ENCODE measurements at regions not wholly inside any gene's neighbourhood (a gene's known extent, or its start where the extent isn't known, plus 50 kb on each side); places are given as distances from the start of the nearest gene placed in this dataset.
"Not testable (repeated sequence)": the region's sequence is repeated elsewhere in the genome, so short reads cannot be mapped to it uniquely, and the experiment has no call there.

DNA sequence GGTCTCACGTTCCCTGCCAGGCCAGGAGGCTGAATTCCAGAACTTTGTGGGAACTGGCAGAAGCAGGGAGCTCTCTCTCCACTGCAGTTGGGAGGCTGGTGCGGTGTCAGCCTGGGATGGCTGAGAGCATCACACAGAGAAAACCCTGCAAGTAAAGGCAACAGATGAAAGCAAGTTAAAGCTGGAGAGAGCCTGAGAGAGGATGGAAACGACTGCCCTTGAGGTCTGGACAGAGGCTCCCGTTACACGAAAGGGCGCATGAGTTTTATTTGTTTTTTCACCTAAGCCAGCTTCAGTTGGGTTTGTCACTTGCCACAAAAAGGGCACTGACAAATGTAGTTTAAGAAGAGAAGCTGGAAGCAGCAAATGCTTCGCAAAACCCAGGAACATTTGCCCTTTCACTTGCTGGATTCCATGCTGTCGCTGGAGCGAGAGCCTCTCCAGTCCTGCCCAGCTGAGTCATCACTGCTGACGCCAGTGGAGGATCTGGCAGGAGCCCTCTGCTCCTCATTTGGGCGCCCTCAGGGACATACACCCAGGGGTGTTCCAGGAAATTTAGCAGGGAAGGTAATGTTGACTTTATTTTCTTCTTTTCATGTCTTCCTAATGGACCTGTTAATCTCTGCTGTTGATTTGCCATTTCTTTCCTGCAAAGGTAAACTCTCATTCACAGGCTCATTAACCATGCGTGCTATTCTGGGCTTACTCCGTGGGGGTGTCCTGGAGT, 308.8 kb upstream of the SFSWAP start:
- DNase-seq: peak; percentile 21

DNA sequence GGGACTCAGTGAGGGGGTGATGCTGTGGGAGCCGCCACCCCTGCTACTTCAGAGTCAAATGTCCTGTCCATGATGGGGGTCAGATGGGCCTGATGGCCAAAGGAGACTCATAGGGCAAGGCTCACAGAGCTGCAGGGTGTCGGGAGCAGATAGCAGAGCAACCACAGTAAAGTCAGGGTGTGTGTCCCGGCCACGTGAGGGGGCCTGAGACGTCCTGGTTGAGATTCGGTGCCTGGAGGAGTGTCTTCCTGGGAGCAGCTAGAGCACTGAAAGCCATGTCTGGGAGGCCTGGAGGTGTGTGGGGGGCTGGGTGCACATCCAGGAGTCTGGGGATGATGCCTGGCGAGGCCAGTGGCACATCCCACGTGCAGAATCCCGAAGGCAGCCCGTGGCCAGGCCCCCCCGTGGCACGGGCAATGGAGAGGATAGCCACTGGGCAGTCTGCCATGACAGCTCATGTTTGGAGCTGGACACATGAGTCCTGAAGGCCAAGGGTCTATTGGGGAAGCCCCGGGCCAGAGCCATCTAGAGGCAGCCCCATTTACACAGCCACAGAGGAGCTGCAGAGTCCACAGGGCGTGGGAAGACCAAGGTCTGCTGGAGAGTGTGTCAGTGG, 308.0 kb upstream of the SFSWAP start:
- no peak for DNase-seq

DNA sequence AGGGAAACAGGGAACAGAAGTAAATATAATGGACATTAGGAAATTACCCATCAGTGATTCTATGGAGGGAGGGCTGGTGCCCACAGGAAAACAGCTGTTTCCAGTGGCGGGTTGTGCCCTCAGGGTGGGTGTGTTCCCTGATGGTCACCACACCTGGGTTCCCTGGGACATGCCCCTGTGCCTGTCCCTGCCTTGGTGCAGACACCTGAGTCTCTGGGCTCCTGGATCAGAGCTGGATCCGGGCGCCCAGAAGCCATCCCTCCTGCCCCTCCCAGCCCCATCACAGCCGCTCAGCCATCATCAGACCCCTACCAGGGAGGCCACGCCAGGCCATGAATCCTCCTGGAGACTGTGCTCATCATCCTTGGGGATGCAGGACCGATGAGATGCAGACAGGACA, 307.2 kb upstream of the SFSWAP start:
- DNase-seq: no peak

DNA sequence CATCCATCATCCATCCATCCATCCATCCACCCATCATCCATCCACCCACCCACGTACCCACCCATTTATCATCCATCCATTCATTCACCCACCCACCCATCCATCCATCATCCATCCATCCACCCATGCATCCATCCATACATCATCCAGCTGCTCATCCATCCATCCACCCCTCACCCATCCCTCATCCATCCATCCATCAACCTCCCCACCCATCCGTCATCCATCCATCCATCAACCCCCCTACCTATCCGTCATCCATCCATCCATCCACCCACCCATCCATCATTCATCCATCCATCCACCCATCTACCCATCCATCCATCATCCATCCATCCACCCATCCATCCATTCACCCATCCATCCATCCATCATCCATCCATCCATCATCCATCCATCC, 306.2 kb upstream of the SFSWAP start:
- DNase-seq: no peak

DNA sequence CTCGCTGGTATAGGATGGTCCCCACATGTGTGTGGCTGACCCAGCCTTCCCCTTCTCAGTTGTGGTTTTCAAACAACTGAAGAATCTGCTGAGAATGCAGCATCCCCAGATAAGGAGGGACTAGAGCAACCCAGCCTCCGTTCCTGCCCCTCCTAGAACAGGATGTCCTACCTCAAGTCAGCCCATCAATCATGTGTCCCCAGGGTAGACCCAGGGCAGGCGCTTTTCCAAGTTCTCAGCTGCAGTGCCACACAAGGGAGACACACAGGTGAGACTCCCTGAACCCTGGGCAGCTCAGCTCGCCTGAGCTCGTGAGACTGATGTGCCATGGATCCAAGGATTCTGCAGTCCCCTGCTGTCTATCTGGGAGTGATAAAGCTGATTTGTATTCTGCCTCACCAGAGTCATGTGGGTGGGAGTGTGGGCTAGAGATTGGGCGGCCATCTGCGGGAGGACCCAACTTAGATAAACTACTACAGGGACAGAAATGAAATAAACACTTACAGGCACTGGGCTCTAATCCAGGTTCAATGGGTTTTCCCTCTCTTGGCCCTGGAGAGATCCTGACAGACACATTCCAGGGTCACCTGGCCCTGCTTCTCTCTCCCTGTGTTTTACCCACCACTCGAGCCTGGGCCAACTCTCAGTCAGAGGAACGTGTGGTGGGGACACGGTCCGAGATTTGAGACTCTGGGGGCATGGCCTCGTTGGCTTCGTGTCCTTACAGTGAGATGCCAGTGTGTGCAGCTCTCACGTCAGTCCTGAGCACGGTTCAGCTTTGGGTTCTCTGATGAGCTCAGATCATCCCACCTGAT, 303.5 kb upstream of the SFSWAP start:
- no peak for DNase-seq

DNA sequence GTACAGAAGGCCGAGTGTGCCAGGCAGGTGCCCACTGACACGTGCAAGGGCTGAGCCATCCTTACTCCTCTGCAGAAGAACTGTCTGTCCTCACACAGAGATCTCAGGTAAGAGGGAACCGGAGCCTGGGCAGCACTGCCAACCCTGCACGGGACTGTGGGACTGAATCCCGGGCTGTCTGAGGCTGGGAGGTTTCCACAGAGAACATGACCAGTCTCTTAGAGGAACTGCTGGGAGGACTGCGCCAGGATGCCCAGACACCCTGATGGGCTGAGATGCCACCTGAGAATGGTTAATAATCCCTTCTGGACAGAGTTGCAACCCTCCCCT, 302.9 kb upstream of the SFSWAP start:
- DNase-seq: no peak

DNA sequence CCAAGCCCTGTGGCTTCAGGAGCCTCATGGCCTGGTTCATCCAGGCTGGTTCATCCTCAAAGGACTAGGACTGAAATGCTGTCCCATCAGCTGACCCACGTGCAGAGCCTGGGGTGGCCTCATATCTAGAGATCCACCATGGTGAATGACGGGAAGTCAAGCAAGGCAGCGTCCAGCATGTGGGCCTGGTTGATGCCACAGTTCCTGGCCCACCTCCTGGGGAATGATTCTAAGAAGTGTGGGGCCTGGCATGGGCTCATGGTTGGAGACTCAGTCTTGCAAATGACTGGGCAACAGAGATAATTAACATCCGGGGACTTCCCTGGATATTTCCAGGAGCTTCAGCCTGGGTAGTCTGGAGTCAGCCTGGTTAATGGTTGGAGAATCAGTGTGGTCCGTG, 302.4 kb upstream of the SFSWAP start:
- DNase-seq: no peak

DNA sequence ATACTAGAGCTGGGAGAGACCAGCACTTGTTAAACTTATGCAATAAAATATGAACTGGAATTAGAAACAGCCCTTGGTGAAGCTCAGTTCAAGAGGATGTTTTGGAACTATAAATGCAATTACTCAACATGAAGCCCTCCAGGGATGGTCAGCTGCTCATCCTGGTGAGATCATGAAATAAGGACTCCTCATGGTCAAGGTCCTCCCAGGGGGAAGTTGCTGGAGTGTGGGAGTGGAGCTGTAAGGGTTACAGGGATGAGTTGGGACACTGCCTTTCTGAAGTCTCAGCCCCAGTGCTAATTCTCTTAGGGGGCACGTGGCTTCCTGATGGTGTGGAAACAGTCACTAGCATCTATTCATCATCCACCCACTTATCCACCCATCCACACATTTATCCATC, 301.7 kb upstream of the SFSWAP start:
- DNase-seq: no peak

DNA sequence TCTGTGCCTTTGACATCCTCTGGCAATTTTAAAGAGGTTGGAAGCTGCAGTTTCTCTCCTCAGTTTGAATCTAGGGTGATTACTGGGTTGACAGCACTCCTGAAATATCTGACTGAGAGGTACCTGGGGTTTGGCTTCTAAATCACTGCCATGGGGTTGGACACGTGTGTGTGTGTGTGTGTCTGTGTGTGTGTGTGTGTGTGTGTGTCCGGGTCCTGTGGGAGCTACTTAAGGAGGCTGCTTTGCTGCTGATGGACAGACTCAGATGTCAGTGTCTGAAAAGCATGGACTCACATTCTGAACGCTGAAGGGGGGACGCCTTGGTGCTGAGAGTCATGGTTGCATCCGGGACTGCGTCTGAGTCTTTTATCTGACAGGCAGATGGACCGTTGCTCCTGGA, 299.1 kb upstream of the SFSWAP start:
- not testable (repeated sequence) for DNase-seq

DNA sequence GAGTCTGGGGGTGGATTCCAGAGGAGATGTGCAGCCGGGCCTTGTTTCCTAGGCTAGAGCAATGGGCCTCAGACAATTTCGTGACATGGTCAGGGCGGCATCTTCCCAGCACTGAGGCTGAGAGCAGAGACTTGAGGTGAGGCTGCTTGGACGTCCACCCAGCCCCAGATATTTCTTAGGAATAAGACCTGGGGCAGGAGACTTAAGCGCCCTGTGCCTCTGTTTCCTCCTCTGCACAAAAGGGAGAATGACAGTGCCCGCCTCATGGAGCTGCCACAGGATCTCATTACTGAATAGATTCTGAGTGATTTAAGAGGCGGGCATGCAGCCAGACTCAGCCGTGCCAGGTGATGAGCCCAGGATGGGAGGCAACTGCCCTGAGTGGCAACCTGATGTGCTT, 297.9 kb upstream of the SFSWAP start:
- DNase-seq: no peak

DNA sequence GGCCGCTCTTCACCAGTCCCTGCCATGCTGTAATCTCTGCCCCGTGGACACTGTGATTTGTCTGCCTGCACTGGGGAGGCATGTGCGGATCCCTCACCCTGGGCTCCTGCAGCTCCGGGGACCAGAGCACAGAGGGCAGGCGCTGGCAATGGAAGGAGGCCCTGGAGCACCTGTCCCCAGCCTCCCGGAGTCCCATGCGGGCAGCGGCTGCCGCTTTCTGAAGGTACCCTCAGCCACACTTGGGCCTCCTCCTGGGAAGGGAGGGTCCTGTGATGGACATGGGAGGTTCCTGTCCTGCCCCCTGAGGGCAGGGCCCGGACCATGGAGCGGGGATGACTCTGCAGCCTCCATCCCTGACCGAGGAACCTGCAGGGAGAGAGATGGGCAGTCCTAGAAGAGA, 297.4 kb upstream of the SFSWAP start:
- no peak for DNase-seq

DNA sequence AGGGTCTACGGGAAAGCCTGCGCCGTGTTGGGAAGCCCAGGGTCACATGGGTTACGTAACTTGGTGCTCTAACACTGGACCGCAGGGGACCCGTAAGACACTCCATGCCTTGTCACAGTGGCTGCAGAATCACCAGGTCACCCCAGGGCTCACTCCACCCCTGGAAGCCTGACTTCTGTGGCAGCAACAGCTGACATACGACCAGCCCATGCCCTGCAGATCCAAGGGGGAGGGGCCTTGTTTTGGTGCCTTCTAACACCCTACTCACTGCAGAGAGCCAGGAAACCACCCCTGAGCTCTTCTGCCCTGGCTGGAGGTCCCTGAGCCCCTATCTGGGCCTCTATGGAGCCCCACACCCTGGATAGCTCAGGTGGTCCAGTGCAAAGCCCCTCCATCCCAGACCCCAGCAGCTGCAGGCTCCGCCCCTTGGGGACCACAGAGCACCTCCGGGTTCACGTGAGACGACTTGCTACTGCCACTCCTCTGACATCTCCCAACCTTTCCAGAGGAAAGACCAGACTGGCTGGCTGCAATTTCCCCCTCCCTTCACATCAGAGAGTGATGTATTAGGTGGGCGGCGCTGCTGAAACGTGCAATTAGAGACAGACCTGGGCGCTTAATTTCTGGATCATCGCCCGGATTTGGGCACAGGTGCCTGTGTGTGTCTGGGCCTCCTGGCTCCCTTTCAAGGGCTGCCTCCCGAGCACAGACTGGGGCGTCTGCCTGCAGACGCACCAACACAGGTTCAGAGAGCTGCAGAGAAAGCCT, 296.6 kb upstream of the SFSWAP start:
- DNase-seq: not testable (repeated sequence)

DNA sequence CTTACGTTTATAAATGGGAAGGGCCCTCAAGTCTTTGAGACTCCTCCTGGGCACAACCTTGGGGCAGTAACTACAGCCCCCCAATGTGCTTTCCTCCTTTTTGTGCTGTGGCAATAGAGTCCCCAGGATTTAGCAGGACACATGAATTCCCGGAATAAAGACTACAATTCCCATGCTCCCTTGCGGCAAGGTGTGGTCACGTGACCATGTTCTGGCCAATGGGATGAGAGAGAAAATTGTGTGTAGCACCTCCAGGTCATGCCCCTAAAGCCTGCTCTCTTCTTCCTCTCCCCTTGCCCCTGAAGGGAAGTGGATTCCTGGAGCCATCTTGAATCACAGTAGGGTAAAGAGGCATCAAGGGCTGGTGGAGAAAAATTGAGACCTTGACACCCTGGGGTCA, 295.1 kb upstream of the SFSWAP start:
- no peak for DNase-seq

DNA sequence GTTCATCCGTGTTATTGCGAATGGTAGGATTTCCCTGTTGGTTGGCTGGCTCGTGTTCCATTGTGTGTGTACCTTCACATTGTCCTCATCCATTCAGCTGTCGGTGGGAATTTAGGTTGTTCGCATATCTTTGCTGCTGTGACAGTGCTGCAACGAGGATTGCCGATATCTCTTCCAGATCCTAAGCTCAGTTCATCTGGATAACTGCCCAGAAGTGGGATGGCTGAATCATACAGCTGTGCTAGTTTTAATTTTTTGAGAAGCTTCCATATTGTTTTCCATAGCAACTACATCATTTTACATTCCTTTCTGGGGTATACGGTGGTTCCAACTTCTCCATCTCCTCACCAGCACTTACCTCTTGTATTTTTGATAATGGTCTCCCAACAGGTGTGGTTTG, 292.8 kb upstream of the SFSWAP start:
- no peak for DNase-seq

DNA sequence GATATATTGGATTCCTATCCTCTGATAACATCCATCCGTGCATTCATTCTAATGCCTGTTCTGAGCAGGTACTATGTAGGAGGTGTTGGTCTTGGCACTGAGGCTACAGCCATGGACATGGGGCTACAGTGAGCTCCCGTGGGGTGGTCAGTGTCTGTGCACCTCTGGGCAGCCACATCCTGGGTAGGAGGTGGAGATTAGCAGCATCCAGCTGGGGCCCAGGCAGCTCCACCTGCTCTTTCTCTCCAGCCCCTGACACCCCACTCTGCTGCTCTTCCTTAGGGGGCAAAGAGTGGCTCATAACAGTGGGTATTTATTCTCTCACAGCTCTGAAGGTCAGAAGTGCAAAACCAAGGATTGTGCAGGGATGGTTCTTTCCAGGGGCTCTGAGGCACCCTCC, 292.0 kb upstream of the SFSWAP start:
- no peak for DNase-seq

DNA sequence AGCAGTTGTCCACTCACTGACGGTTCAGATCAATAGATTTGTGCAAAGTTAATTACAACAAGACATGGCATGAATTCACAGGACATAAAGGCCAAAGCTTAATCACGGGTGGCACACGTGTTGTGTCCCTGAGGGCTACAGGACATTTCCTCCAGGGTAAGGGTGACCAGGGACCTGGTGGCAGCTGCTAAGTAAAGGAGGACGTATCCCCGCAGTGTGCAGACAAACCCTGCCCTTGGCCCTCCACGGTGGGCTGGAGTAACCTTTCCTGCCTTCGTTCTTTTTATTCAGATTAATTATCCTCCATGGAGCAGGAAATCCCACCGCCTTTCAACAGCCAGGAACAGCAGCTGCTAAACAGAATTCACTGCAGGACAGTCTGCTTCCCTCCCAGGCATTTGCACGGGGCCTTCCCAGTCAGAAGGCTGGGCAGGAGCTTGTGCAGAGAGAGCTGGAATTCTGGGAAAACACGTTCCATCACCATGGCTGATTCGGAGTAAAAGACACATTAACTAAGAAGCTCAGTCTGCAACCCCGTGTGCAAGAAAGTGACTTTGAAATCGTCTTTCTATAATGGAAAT, 289.9 kb upstream of the SFSWAP start:
- DNase-seq: no peak

DNA sequence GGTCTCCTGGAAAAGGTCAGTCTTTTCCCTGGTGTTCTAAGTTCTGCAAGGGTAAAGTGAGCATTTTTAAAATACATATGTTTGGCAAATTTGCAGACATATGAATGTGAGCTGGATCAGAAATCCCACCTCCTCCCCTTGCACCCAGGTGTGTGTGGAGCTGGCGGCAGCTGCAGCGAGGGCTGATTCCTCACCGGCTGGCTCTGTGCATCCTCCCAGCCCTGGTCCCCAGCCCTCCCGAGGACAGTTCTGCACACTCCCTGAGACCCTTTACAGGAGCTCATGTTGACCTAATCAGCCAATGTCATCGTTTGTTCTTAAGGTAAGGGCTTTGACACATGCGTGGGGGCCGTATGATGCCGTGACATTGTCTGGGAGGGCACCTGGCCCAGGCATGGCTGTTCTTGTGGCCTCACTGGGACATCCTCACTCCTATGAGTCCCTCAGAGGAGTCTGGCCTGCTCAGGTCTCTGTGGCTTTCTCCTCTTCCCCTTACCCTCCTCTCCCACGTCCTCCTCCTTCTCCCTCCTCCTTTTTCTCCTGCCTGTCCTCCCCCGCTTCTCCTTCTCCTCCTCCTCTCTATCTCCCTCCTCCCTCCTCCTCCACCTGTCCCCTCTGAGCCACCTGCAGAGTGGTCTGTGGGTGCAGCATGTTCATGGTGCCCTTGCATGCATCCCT, 289.2 kb upstream of the SFSWAP start:
- DNase-seq: no peak

DNA sequence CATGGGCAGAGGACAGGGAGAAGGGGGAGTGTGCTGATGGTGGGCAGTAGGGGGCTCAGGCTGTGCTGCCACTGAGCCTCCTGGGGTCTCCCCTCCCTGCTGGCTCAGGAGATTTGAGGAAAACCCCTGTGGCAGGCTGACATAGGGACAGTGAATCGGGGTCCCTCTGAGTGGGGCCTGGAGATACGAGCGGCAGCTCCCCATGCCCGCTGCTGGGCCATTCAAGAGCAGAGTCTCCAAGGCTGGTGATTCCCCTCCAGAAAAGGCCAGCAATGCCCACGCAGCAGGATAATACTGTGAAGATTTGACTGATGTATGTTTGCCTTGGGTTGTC, 288.7 kb upstream of the SFSWAP start:
- DNase-seq: no peak

DNA sequence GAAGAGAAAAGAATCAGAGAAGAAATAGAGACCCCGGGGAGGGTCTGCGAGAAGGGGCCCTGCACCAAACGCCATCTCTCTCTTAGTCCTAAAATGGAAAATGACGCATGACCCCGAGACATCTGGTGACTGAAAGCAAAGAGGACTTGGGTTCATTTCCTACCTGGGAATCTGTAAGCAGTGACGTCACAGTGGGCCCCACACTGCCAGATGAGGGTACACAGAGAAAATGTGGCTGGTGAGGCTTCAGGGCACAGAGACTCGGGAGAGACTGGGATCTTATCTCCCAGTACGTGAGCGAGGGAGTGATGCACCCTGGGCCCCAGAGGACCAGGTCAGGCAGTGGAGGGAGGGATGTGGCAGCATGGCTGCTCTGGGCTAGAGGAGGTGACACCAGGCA, 288.1 kb upstream of the SFSWAP start:
- DNase-seq: no peak

DNA sequence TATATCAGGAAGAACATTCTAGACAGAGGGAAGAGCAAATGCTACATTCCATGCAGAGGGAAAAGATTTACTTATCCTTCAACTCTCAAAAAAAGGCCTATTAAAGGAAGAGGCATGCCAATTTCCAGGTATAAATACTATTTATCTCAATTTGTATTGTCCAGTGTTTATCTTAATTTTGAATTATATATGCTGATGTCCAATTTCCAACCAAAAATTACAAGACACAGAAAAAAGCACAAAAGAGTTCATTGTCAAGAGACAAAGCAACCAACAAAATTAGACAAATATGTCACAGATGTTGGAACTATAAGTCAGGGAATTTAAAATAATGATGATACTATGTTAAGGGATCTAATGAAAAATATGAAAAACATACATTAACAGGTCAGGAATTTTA, 286.6 kb upstream of the SFSWAP start:
- no peak for DNase-seq

DNA sequence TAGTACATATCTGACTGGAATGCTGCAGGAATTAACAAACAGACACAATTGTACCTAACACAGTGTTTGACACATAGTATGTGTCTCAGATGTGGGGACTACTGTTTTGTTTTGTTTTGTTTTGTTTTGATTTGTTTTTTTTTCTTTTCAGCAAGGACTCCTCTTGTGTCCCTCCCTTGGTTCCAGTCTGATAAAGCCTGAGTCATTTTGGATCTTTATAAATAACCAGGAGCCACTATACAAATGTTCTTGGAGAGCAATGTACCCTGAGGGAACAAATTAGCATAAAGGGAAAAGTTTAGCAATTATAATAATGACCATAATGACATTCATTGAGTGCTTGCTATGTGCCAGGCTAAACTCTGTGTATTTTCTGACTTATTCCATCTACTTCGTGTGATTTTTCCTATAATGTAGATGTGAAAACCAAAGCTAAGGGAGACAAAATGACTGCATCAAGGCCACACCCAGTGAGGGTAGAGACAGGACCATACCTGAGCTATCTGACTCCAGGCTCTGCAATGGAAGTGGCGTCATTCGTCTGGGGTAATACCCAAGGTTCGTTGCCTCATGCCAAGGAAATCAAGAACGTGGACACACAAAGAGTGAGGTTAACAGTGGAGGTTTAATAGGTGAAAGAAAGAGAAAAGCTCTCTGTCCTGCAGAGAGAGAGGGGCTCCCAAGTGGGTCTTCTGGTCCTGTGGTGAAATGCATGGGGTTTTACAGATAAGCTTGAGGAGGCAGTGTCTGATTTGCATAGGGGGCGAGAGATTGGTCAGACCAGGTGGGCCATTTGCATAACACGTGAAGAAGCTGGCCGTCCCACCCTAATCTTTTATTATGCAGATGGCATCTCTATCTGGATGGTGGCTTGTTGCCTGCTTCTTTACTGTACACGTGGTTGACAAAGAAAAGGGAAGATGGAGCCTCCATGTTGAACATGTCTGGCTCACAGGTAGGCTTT, 285.5 kb upstream of the SFSWAP start:
- DNase-seq: no peak
